ENCODE measurements at regions not wholly inside any gene's neighbourhood (a gene's known extent, or its start where the extent isn't known, plus 50 kb on each side); places are given as distances from the start of the nearest gene placed in this dataset.
"Not testable (repeated sequence)": the region's sequence is repeated elsewhere in the genome, so short reads cannot be mapped to it uniquely, and the experiment has no call there.

DNA sequence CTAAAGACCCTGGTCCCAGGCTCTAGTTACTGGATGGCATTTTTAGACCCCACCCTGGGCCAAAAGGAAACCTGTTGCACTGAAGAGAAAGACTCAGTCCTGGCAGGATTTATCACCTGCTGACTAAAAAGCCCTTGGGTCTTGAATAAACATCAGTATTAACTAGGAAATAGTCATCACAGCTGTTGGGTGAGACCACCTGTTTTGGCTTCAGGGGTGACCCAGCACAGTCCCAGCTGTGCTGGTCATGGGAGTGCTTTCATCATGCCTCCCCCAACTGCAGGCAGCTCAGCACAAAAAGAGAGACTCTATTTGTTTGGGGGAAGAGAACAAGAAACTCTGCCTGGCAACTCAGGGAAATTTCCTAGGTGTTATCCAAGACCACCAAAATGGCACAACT lies 903.2 kb downstream of the C4orf33 start:
- Histone ChIP-seq H4K8ac (ENCODE audit: low read depth, low read length) (no peak overlapping the region), H4K91ac (ENCODE audit: low read depth, low read length, poor library complexity) (no peak overlapping the region), H2AK5ac (ENCODE audit: low read depth, low read length) (no peak overlapping the region), H3K14ac (ENCODE audit: low read length) (no peak overlapping the region), H2BK5ac (ENCODE audit: low read length) (no peak overlapping the region), H2BK120ac (ENCODE audit: low read depth, low read length) (no peak overlapping the region), H3K4me2 (ENCODE audit: insufficient read depth, low read length, poor library complexity, severe bottlenecking) (no peak overlapping the region), H3K4me1 (ENCODE audit: control insufficient read depth in 2 of 2, insufficient read depth in 1 of 2, low read depth in 1 of 2, low read length in 2 of 2) (no peaks in the 10 kb centered on the region), H2AFZ (ENCODE audit: low read length) (no peak overlapping the region), H3K18ac (ENCODE audit: low read length) (no peak overlapping the region), H2BK12ac (ENCODE audit: low read length) (no peak overlapping the region), H3K4ac (ENCODE audit: low read length) (no peak overlapping the region), H3K9ac (ENCODE audit: low read depth, low read length, poor library complexity) (no peak overlapping the region), H3K27me3 (ENCODE audit: control insufficient read depth in 3 of 3, insufficient read depth in 3 of 3, low read depth in 1 of 3, low read length in 3 of 3) (no peaks in the 10 kb centered on the region), H3K9me3 (replicated peaks in 1 of 2; ENCODE audit: control insufficient read depth in 2 of 2, insufficient read depth in 1 of 2, low read depth in 1 of 2, low read length in 2 of 2) (no peaks in the 10 kb centered on the region), H3K79me1 (ENCODE audit: low read depth, low read length) (no peaks in the 10 kb centered on the region), H2BK15ac (ENCODE audit: low read length) (no peak overlapping the region), H3K27ac (replicated peaks; ENCODE audit: low read length) (no peak overlapping the region), H3K36me3 (replicated peaks in 1 of 2; ENCODE audit: control insufficient read depth in 2 of 2, insufficient read depth in 2 of 2, low read length in 2 of 2) (no peaks in the 10 kb centered on the region), H3K23ac (ENCODE audit: low read depth, low read length, poor library complexity) (no peak overlapping the region), H3K4me3 (ENCODE audit: low read length in 2 of 2) (no peak overlapping the region)
- no peak for DNase-seq (ENCODE audit: low spot score)

- H3K27me3 ChIP-seq (ENCODE audit: control insufficient read depth in 3 of 3, insufficient read depth in 3 of 3, low read depth in 1 of 3, low read length in 3 of 3): no peaks in the 10 kb centered on the region
- no peak overlapping the region for H3K9ac ChIP-seq (ENCODE audit: low read depth, low read length, poor library complexity)
- no peak overlapping the region for H2AK5ac ChIP-seq (ENCODE audit: low read depth, low read length)
Observed at GRCh38 chr4:130008461-130008860, 912.5 kb downstream of the C4orf33 start.

DNA sequence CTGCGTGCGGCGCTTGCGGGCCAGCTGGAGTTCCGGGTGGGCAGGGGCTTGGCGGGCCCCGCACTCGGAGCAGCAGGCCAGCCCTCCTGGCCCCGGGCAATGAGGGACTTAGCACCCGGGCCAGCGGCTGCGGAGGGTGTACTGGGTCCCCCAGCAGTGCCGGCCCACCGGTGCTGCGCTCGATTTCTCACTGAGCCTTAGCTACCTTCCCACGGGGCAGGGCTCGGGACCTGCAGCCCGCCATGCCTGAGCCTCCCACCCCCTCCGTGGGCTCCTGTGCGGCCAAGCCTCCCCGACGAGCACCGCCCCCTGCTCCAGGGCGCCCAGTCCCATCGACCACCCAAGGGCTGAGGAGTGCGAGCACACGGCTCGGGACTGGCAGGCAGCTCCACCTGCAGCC lies 916.9 kb downstream of the C4orf33 start:
- not testable (repeated sequence) for H3K23ac ChIP-seq (ENCODE audit: low read depth, low read length, poor library complexity); H2AFZ ChIP-seq (ENCODE audit: low read length); H3K4me3 ChIP-seq (ENCODE audit: low read length in 2 of 2); H3K27ac ChIP-seq (replicated peaks; ENCODE audit: low read length); H3K18ac ChIP-seq (ENCODE audit: low read length); H3K4me2 ChIP-seq (ENCODE audit: insufficient read depth, low read length, poor library complexity, severe bottlenecking); H2BK15ac ChIP-seq (ENCODE audit: low read length); H2BK12ac ChIP-seq (ENCODE audit: low read length); H3K9ac ChIP-seq (ENCODE audit: low read depth, low read length, poor library complexity); H3K4me1 ChIP-seq (ENCODE audit: control insufficient read depth in 2 of 2, insufficient read depth in 1 of 2, low read depth in 1 of 2, low read length in 2 of 2); H3K79me1 ChIP-seq (ENCODE audit: low read depth, low read length); DNase-seq (ENCODE audit: low spot score); H2BK5ac ChIP-seq (ENCODE audit: low read length); H3K14ac ChIP-seq (ENCODE audit: low read length); H3K27me3 ChIP-seq (ENCODE audit: control insufficient read depth in 3 of 3, insufficient read depth in 3 of 3, low read depth in 1 of 3, low read length in 3 of 3); H4K91ac ChIP-seq (ENCODE audit: low read depth, low read length, poor library complexity); H2AK5ac ChIP-seq (ENCODE audit: low read depth, low read length); H3K9me3 ChIP-seq (replicated peaks in 1 of 2; ENCODE audit: control insufficient read depth in 2 of 2, insufficient read depth in 1 of 2, low read depth in 1 of 2, low read length in 2 of 2); H4K8ac ChIP-seq (ENCODE audit: low read depth, low read length); H3K36me3 ChIP-seq (replicated peaks in 1 of 2; ENCODE audit: control insufficient read depth in 2 of 2, insufficient read depth in 2 of 2, low read length in 2 of 2); H3K4ac ChIP-seq (ENCODE audit: low read length); H2BK120ac ChIP-seq (ENCODE audit: low read depth, low read length)
- no CpG with 5 or more reads among the region's 29 CpGs for WGBS, 2 donors (ENCODE audit: extremely low coverage in 2 of 2, insufficient read length in 2 of 2, insufficient replicate concordance in 1 of 2)

More at GRCh38 chr4:130008461-130008860, 912.5 kb downstream of the C4orf33 start:
- Histone ChIP-seq H3K9me3 (replicated peaks in 1 of 2; ENCODE audit: control insufficient read depth in 2 of 2, insufficient read depth in 1 of 2, low read depth in 1 of 2, low read length in 2 of 2) (no peaks in the 10 kb centered on the region), H4K8ac (ENCODE audit: low read depth, low read length) (no peak overlapping the region), H3K36me3 (replicated peaks in 1 of 2; ENCODE audit: control insufficient read depth in 2 of 2, insufficient read depth in 2 of 2, low read length in 2 of 2) (no peaks in the 10 kb centered on the region), H4K91ac (ENCODE audit: low read depth, low read length, poor library complexity) (no peak overlapping the region), H2BK5ac (ENCODE audit: low read length) (no peak overlapping the region), H3K4me2 (ENCODE audit: insufficient read depth, low read length, poor library complexity, severe bottlenecking) (no peak overlapping the region), H2BK12ac (ENCODE audit: low read length) (no peak overlapping the region), H3K4me3 (ENCODE audit: low read length in 2 of 2) (no peak overlapping the region), H3K27ac (replicated peaks; ENCODE audit: low read length) (no peak overlapping the region), H3K4ac (ENCODE audit: low read length) (no peak overlapping the region), H3K14ac (ENCODE audit: low read length) (no peak overlapping the region), H3K23ac (ENCODE audit: low read depth, low read length, poor library complexity) (no peak overlapping the region), H3K79me1 (ENCODE audit: low read depth, low read length) (no peaks in the 10 kb centered on the region), H3K4me1 (ENCODE audit: control insufficient read depth in 2 of 2, insufficient read depth in 1 of 2, low read depth in 1 of 2, low read length in 2 of 2) (no peaks in the 10 kb centered on the region), H2BK120ac (ENCODE audit: low read depth, low read length) (no peak overlapping the region), H2AFZ (ENCODE audit: low read length) (no peak overlapping the region), H3K18ac (ENCODE audit: low read length) (no peak overlapping the region), H2BK15ac (ENCODE audit: low read length) (no peak overlapping the region)
- no peak for DNase-seq (ENCODE audit: low spot score)

DNA sequence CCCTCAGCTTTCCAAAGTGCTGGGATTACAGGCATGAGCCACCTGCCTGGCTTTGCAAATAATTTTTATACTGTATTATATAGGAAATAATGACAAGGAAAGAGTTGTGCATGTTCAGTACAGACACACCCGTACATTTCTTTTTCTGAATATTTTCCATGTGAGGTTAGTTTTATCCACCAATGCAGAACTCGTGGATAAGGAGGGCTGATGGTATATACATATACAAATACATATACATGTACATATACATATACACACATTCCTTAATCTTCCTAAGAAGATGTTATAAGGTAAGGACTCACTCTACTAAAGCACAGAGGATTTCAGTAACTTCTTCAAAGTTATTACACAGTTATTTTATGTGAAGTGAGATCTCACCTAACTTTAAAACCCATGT lies 925.8 kb downstream of the C4orf33 start:
- H3K4me2 ChIP-seq (ENCODE audit: insufficient read depth, low read length, poor library complexity, severe bottlenecking): no peak overlapping the region
- DNase-seq (ENCODE audit: low spot score): no peak
- no peak overlapping the region for H3K4me3 ChIP-seq (ENCODE audit: low read length in 2 of 2)
- H2BK12ac ChIP-seq (ENCODE audit: low read length): no peak overlapping the region
- no peak overlapping the region for H3K9ac ChIP-seq (ENCODE audit: low read depth, low read length, poor library complexity)
- H3K36me3 ChIP-seq (replicated peaks in 1 of 2; ENCODE audit: control insufficient read depth in 2 of 2, insufficient read depth in 2 of 2, low read length in 2 of 2): no peaks in the 10 kb centered on the region
- no peak overlapping the region for H2BK5ac ChIP-seq (ENCODE audit: low read length)
- no peak overlapping the region for H4K8ac ChIP-seq (ENCODE audit: low read depth, low read length)
- H3K23ac ChIP-seq (ENCODE audit: low read depth, low read length, poor library complexity): no peak overlapping the region
- H3K27ac ChIP-seq (replicated peaks; ENCODE audit: low read length): no peak overlapping the region
- peaks cover 0 to 5% of the 10 kb centered on the region in 2 donors for H3K4me1 ChIP-seq (ENCODE audit: control insufficient read depth in 2 of 2, insufficient read depth in 1 of 2, low read depth in 1 of 2, low read length in 2 of 2)
- H3K18ac ChIP-seq (ENCODE audit: low read length): no peak overlapping the region
- no peak overlapping the region for H4K91ac ChIP-seq (ENCODE audit: low read depth, low read length, poor library complexity)
- no peak overlapping the region for H2BK120ac ChIP-seq (ENCODE audit: low read depth, low read length)
- no peak overlapping the region for H2AK5ac ChIP-seq (ENCODE audit: low read depth, low read length)
- no peaks in the 10 kb centered on the region for H3K27me3 ChIP-seq (ENCODE audit: control insufficient read depth in 3 of 3, insufficient read depth in 3 of 3, low read depth in 1 of 3, low read length in 3 of 3)
- no peak overlapping the region for H2AFZ ChIP-seq (ENCODE audit: low read length)
- no peaks in the 10 kb centered on the region for H3K9me3 ChIP-seq (replicated peaks in 1 of 2; ENCODE audit: control insufficient read depth in 2 of 2, insufficient read depth in 1 of 2, low read depth in 1 of 2, low read length in 2 of 2)
- no peak overlapping the region for H3K14ac ChIP-seq (ENCODE audit: low read length)
- no peak overlapping the region for H2BK15ac ChIP-seq (ENCODE audit: low read length)
- H3K4ac ChIP-seq (ENCODE audit: low read length): no peak overlapping the region
- no peaks in the 10 kb centered on the region for H3K79me1 ChIP-seq (ENCODE audit: low read depth, low read length)
- WGBS, 2 donors (ENCODE audit: extremely low coverage in 2 of 2, insufficient read length in 2 of 2, insufficient replicate concordance in 1 of 2): no CpG with 5 or more reads among the region's 2 CpGs

Data from neuronal stem cell (in vitro differentiated cells).